GM12878 (cell line): ENCODE measurements at regions not wholly inside any gene's neighbourhood (a gene's known extent, or its start where the extent isn't known, plus 50 kb on each side); places are given as distances from the start of the nearest gene placed in this dataset.

Experiments
- ATAC-seq: fragments of 200-7000 bp; cut with Tn5 transposase; 3 replicates; pipeline ENCODE4 v1.9.1; 2020; ENCODE audit warnings: mild to moderate bottlenecking, moderate library complexity
- BruUV-seq: library from RNA; stranded (reverse); fragments of 400-500 nt; replicated peaks from 2 replicates; lab custom pipeline; 2021; lab: Mats Ljungman, UMichigan
- CTCF ChIA-PET: fragments of 300-600 bp; sonication (Branson Sonifier 250); formaldehyde crosslinking; extraction: SDS; loops from one replicate; lab custom pipeline; 2021; ENCODE audit warnings: inconsistent platforms; lab: Yijun Ruan, JAX
- POLR2A ChIA-PET: fragments of 350-600 bp; formaldehyde crosslinking; extraction: SDS; loops from one replicate; lab custom pipeline; 2021; ENCODE audit warnings: inconsistent platforms; lab: Charles Lee
- RAD21 ChIA-PET: fragments of 300-600 bp; sonication (Branson Sonifier 250); formaldehyde crosslinking; loops from one replicate; lab custom pipeline; 2023; ENCODE audit warnings: antibody characterized with exemption; ENCODE audit not compliant: unreplicated experiment; lab: Charles Lee
- SMC1A ChIA-PET: fragments of 300-600 bp; sonication (Branson Sonifier 250); formaldehyde crosslinking; loops from one replicate; lab custom pipeline; 2023; ENCODE audit not compliant: unreplicated experiment, uncharacterized antibody; lab: Charles Lee
- DNase-seq: peaks from one replicate; pipeline ENCODE4 v3.0.0-alpha.2; 2011; ENCODE audit warnings: low read depth, low spot score
- FAIRE-seq: peaks from 3 replicates; lab custom pipeline; 2011; peaks lifted over from hg19 to GRCh38; lab: Jason Lieb, UNC
- H2AFZ ChIP-seq: 2 replicates; pipeline ENCODE4 v1.6.0; 2011; ENCODE audit warnings: low read depth, low read length, control low read depth; ENCODE audit not compliant: control insufficient read depth
- H3K27ac ChIP-seq: 2 replicates; pipeline ENCODE4 v1.5.1; 2011; ENCODE audit warnings: control low read depth; ENCODE audit not compliant: control insufficient read depth, insufficient read depth
- H3K27me3 ChIP-seq, 2 experiments: replicated peaks in 1 of 2; 2 replicates each; pipeline versions ENCODE4 v1.6.0 to v1.6.1; 2011; ENCODE audit warnings: low read length in 1 of 2; ENCODE audit not compliant: control insufficient read depth in 2 of 2, insufficient read depth in 2 of 2
- H3K36me3 ChIP-seq, 2 experiments: 2 replicates each; pipeline ENCODE4 v1.5.1; 2011; ENCODE audit warnings: low read length in 1 of 2; ENCODE audit not compliant: control insufficient read depth in 2 of 2, insufficient read depth in 2 of 2
- H3K4me1 ChIP-seq: 2 replicates; pipeline ENCODE4 v1.6.1; 2011; ENCODE audit warnings: mild to moderate bottlenecking, low read length, moderate library complexity, mixed read lengths; ENCODE audit not compliant: control insufficient read depth, insufficient read depth
- H3K4me2 ChIP-seq: 2 replicates; pipeline ENCODE4 v1.6.0; 2011; ENCODE audit warnings: control low read depth; ENCODE audit not compliant: control insufficient read depth, insufficient read depth
- H3K4me3 ChIP-seq: fragments of 200-600 bp; sonication (generic); 2 replicates; pipeline ENCODE4 v1.5.1; 2016
- H3K79me2 ChIP-seq: 2 replicates; pipeline ENCODE4 v1.6.0; 2011; ENCODE audit warnings: low read length; ENCODE audit not compliant: control insufficient read depth, insufficient read depth
- H3K9ac ChIP-seq: 2 replicates; pipeline ENCODE4 v1.8.0; 2011; ENCODE audit warnings: low read length, control low read depth, mixed read lengths; ENCODE audit not compliant: control insufficient read depth, insufficient read depth
- H3K9me3 ChIP-seq: replicated peaks from 3 replicates; pipeline ENCODE4 v1.5.1; 2011; ENCODE audit warnings: mild to moderate bottlenecking, low read length; ENCODE audit not compliant: control insufficient read depth, insufficient read depth
- H4K20me1 ChIP-seq: 2 replicates; pipeline ENCODE4 v1.6.0; 2011; ENCODE audit not compliant: control insufficient read depth, insufficient read depth
- CBFB ChIP-seq: IDR thresholded peaks from 2 replicates; pipeline ENCODE4 v1.6.1; 2016; ENCODE audit warnings: antibody characterized with exemption, low read depth
- CEBPB ChIP-seq, 2 experiments: fragments of 150-350 bp in 1 of 2; IDR thresholded peaks; 2 replicates each; pipeline ENCODE4 v1.6.1; 2012 to 2014; ENCODE audit warnings: low read depth in 2 of 2, low read length in 2 of 2, borderline replicate concordance in 1 of 2, inconsistent platforms in 1 of 2
- ETV6 ChIP-seq, 2 experiments: fragments of 450-650 bp in 1 of 2; IDR thresholded peaks in 1 of 2; conservative IDR thresholded peaks in 1 of 2; 2 replicates each; pipeline ENCODE4 v1.6.1; 2014; ENCODE audit warnings: antibody characterized with exemption in 1 of 2, borderline replicate concordance in 1 of 2, low read depth in 1 of 2, mild to moderate bottlenecking in 1 of 2, moderate library complexity in 1 of 2
- FOXM1 ChIP-seq: IDR thresholded peaks from 2 replicates; pipeline ENCODE4 v1.6.1; 2012; ENCODE audit warnings: low read depth, mild to moderate bottlenecking, inconsistent platforms, low read length, moderate library complexity
- IKZF1 ChIP-seq: fragments of 450-650 bp; conservative IDR thresholded peaks from 2 replicates; pipeline ENCODE4 v1.6.1; 2017; ENCODE audit warnings: antibody characterized with exemption, mild to moderate bottlenecking
- MLLT1 ChIP-seq: fragments of 450-650 bp; IDR thresholded peaks from 2 replicates; pipeline ENCODE4 v1.6.1; 2016; ENCODE audit warnings: mild to moderate bottlenecking
- MYB ChIP-seq: fragments of 150-350 bp; IDR thresholded peaks from 2 replicates; pipeline ENCODE4 v1.6.1; 2014; ENCODE audit warnings: mild to moderate bottlenecking, low read depth, low read length, borderline replicate concordance
- PKNOX1 ChIP-seq: fragments of 450-650 bp; IDR thresholded peaks from 2 replicates; pipeline ENCODE4 v1.6.1; 2016; ENCODE audit warnings: mild to moderate bottlenecking
- RCOR1 ChIP-seq: conservative IDR thresholded peaks from 2 replicates; pipeline ENCODE4 v1.6.1; 2012; ENCODE audit warnings: low read depth, low read length, improper control_type of control experiment
- SPI1 ChIP-seq: IDR thresholded peaks from 2 replicates; pipeline ENCODE4 v1.6.1; 2011; ENCODE audit warnings: low read depth, mild to moderate bottlenecking, low read length, moderate library complexity, borderline replicate concordance; ENCODE audit not compliant: insufficient read depth
- YY1 ChIP-seq: IDR thresholded peaks from 2 replicates; pipeline ENCODE4 v1.6.1; 2011; ENCODE audit warnings: low read depth, mild to moderate bottlenecking, low read length
- ZSCAN29 ChIP-seq: fragments of 450-650 bp; IDR thresholded peaks from 2 replicates; pipeline ENCODE4 v1.6.1; 2017; ENCODE audit warnings: mild to moderate bottlenecking, moderate library complexity
- WGBS: methylation state at CpG from one replicate; pipeline ENCODE4 v1.1.6; 2016; ENCODE audit warnings: low lambda C conversion rate; ENCODE audit not compliant: insufficient replicate concordance, insufficient coverage; ENCODE audit errors: missing lambda C conversion rate; 5-methylcytosine and 5-hydroxymethylcytosine counted together
- in situ Hi-C: fragments of 300-500 bp; cut with MboI; formaldehyde crosslinking; loops from 9 replicates; pipeline ENCODE4 v1.14.3; 2018; ENCODE audit warnings: mixed read lengths
- intact Hi-C: fragments of 100-400 bp; cut with micrococcal nuclease; formaldehyde crosslinking; loops from one replicate; pipeline ENCODE4 v1.14.2; 2022; ENCODE audit not compliant: unreplicated experiment
- TF ChIP-seq, protein P1 (sequence below): fragments of 150-350 bp; IDR thresholded peaks from 2 replicates; pipeline ENCODE4 v1.6.1; 2016; ENCODE audit warnings: low read depth, low read length
- TF ChIP-seq, protein P2 (sequence below): fragments of 450-650 bp; IDR thresholded peaks from 2 replicates; pipeline ENCODE4 v1.6.1; 2017; ENCODE audit warnings: mild to moderate bottlenecking

DNA sequence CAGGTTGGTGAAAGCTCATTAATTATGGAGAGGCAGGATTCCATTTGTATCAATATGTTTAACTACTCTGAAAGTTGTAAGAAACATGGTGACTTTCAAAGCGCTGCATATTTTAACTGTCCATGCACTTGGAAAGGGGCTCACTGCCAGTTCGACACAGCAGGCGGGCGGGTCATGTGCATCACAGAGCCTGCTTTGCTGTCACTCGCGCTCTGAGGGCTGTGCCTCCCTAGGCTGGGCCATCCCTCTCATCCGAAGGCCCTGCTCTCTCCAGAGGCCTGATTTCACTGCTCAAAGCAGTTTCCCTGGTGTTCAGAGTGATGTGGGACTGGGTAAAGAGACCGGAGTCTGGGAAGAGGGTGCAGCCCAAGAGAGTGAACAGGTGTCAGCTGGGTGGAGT is 422.0 kb upstream of the MON1B start:
- no TSS peak for BruUV-seq
- SMC1A ChIA-PET: no interaction called here
- H3K27me3 ChIP-seq: no peaks in the 10 kb centered on the region
- no peaks in the 10 kb centered on the region for H3K36me3 ChIP-seq
- no peak overlapping the region for H3K4me3 ChIP-seq
- DNase-seq (no peak), ATAC-seq (no peak), FAIRE-seq (no peak)
- H3K9me3 ChIP-seq: no peaks in the 10 kb centered on the region
- H3K9ac ChIP-seq: no peak overlapping the region
- no peak overlapping the region for H3K4me2 ChIP-seq
- no peaks in the 10 kb centered on the region for H3K4me1 ChIP-seq
- no peaks in the 10 kb centered on the region for H4K20me1 ChIP-seq
- in situ Hi-C loops (no loop called here), intact Hi-C loops (no loop called here)
- H2AFZ ChIP-seq: no peak overlapping the region
- WGBS: 37% methylated on average over 8 of the region's 8 CpGs
- CTCF ChIA-PET: no interaction called here
- H3K79me2 ChIP-seq: no peaks in the 10 kb centered on the region
- H3K27ac ChIP-seq: no peak overlapping the region
- POLR2A ChIA-PET: no interaction called here
- RAD21 ChIA-PET: no interaction called here
- TF ChIP-seq SPI1: no peak
- no peak for TF ChIP-seq CEBPB (IDR thresholded peaks at IDR 0.05; ENCODE audit: borderline replicate concordance in 1 of 2, low read depth in 2 of 2, low read length in 2 of 2)
- no peak for TF ChIP-seq ZSCAN29
- TF ChIP-seq, protein P1, sequence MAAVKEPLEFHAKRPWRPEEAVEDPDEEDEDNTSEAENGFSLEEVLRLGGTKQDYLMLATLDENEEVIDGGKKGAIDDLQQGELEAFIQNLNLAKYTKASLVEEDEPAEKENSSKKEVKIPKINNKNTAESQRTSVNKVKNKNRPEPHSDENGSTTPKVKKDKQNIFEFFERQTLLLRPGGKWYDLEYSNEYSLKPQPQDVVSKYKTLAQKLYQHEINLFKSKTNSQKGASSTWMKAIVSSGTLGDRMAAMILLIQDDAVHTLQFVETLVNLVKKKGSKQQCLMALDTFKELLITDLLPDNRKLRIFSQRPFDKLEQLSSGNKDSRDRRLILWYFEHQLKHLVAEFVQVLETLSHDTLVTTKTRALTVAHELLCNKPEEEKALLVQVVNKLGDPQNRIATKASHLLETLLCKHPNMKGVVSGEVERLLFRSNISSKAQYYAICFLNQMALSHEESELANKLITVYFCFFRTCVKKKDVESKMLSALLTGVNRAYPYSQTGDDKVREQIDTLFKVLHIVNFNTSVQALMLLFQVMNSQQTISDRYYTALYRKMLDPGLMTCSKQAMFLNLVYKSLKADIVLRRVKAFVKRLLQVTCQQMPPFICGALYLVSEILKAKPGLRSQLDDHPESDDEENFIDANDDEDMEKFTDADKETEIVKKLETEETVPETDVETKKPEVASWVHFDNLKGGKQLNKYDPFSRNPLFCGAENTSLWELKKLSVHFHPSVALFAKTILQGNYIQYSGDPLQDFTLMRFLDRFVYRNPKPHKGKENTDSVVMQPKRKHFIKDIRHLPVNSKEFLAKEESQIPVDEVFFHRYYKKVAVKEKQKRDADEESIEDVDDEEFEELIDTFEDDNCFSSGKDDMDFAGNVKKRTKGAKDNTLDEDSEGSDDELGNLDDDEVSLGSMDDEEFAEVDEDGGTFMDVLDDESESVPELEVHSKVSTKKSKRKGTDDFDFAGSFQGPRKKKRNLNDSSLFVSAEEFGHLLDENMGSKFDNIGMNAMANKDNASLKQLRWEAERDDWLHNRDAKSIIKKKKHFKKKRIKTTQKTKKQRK: no peak
- no peak for TF ChIP-seq MYB
- TF ChIP-seq CBFB: no peak
- no peak for TF ChIP-seq MLLT1
- TF ChIP-seq PKNOX1: no peak
- TF ChIP-seq FOXM1: no peak
- TF ChIP-seq ETV6 (conservative IDR thresholded peaks at IDR 0.05 in 1 of 2, IDR thresholded peaks at IDR 0.05 in 1 of 2; ENCODE audit: borderline replicate concordance in 1 of 2, low read depth in 1 of 2): no peak
- no peak for TF ChIP-seq YY1
- TF ChIP-seq IKZF1: no peak
- no peak for TF ChIP-seq RCOR1
- TF ChIP-seq, protein P2, sequence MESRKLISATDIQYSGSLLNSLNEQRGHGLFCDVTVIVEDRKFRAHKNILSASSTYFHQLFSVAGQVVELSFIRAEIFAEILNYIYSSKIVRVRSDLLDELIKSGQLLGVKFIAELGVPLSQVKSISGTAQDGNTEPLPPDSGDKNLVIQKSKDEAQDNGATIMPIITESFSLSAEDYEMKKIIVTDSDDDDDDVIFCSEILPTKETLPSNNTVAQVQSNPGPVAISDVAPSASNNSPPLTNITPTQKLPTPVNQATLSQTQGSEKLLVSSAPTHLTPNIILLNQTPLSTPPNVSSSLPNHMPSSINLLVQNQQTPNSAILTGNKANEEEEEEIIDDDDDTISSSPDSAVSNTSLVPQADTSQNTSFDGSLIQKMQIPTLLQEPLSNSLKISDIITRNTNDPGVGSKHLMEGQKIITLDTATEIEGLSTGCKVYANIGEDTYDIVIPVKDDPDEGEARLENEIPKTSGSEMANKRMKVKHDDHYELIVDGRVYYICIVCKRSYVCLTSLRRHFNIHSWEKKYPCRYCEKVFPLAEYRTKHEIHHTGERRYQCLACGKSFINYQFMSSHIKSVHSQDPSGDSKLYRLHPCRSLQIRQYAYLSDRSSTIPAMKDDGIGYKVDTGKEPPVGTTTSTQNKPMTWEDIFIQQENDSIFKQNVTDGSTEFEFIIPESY: no peak
